Lower lobe of right lung (tissue), 2 donors: ENCODE measurements at regions not wholly inside any gene's neighbourhood (a gene's known extent, or its start where the extent isn't known, plus 50 kb on each side); places are given as distances from the start of the nearest gene placed in this dataset.

Experiments used
- ATAC-seq, 2 donors: fragments of 200-7000 bp; cut with Tn5 transposase; one replicate each; pipeline ENCODE4 v1.9.1; 2020 to 2022; ENCODE audit warnings: mild to moderate bottlenecking in 2 of 2, moderate library complexity in 2 of 2
- DNase-seq: peaks from one replicate; pipeline ENCODE4 v3.0.0-alpha.2; 2020
- H3K27ac ChIP-seq: fragments of 200-600 bp; one replicate; pipeline ENCODE4 v1.8.0; 2022
- H3K27me3 ChIP-seq: fragments of 200-600 bp; one replicate; pipeline ENCODE4 v1.8.0; 2022; ENCODE audit warnings: low read depth
- H3K36me3 ChIP-seq: fragments of 200-600 bp; one replicate; pipeline ENCODE4 v1.8.0; 2022; ENCODE audit warnings: mild to moderate bottlenecking
- H3K4me1 ChIP-seq: fragments of 200-600 bp; one replicate; pipeline ENCODE4 v1.8.0; 2022
- H3K4me3 ChIP-seq: fragments of 200-600 bp; one replicate; pipeline ENCODE4 v1.8.0; 2022; ENCODE audit warnings: mild to moderate bottlenecking
- H3K9me3 ChIP-seq: fragments of 200-600 bp; one replicate; pipeline ENCODE4 v1.8.0; 2022
- CTCF ChIP-seq: fragments of 200-600 bp; IDR thresholded peaks from one replicate; pipeline ENCODE4 v1.8.0; 2022; ENCODE audit warnings: antibody characterized with exemption, mild to moderate bottlenecking
- intact Hi-C: fragments of 100-400 bp; cut with DNase I; formaldehyde crosslinking; loops from one replicate; pipeline ENCODE4 v1.11.0; 2022
- donor health status: DM: no; HTN: yes; CAD: no; lungs with severe emphysema.

GRCh38 chr18:65468881-65469280, 281.9 kb upstream of the CDH7 start:
- intact Hi-C loops = no loop called here
- TF ChIP-seq CTCF = no peak
- Histone ChIP-seq H3K27ac (no peak overlapping the region), H3K27me3 (no peaks in the 10 kb centered on the region), H3K4me3 (no peak overlapping the region), H3K9me3 (no peaks in the 10 kb centered on the region), H3K4me1 (no peaks in the 10 kb centered on the region), H3K36me3 (no peaks in the 10 kb centered on the region)
- ATAC-seq = no peak
- DNase-seq = no peak

GRCh38 chr18:65464361-65464760, 286.5 kb upstream of the CDH7 start:
- Histone ChIP-seq H3K4me1 (no peaks in the 10 kb centered on the region), H3K27me3 (no peaks in the 10 kb centered on the region), H3K27ac (no peak overlapping the region), H3K9me3 (no peaks in the 10 kb centered on the region), H3K36me3 (no peaks in the 10 kb centered on the region), H3K4me3 (no peak overlapping the region)
- ATAC-seq (no peak), DNase-seq (no peak)
- TF ChIP-seq CTCF = no peak
- intact Hi-C loops = no loop called here

- Histone ChIP-seq H3K36me3 (no peaks in the 10 kb centered on the region), H3K27ac (no peak overlapping the region), H3K27me3 (no peaks in the 10 kb centered on the region), H3K4me3 (no peak overlapping the region), H3K9me3 (no peaks in the 10 kb centered on the region), H3K4me1 (no peaks in the 10 kb centered on the region)
- ATAC-seq (no peak), DNase-seq (no peak)
- intact Hi-C loops = no loop called here
- no peak for TF ChIP-seq CTCF
These were observed 291.1 kb upstream of the CDH7 start for GRCh38 chr18:65459741-65460140.

- intact Hi-C loops = no loop called here
- no peak overlapping the region for H3K27ac ChIP-seq
- no peak for DNase-seq
- H3K9me3 ChIP-seq = no peaks in the 10 kb centered on the region
- TF ChIP-seq CTCF = no peak
- H3K4me1 ChIP-seq = no peaks in the 10 kb centered on the region
- no peak for ATAC-seq
- H3K36me3 ChIP-seq = no peaks in the 10 kb centered on the region
- no peaks in the 10 kb centered on the region for H3K27me3 ChIP-seq
- no peak overlapping the region for H3K4me3 ChIP-seq
These were observed 291.9 kb upstream of the CDH7 start for GRCh38 chr18:65458871-65459270.

- no peak for ATAC-seq
- no peak for DNase-seq
- peak; percentile 8 for TF ChIP-seq CTCF
- Histone ChIP-seq H3K27me3 (no peaks in the 10 kb centered on the region), H3K36me3 (no peaks in the 10 kb centered on the region), H3K4me3 (no peak overlapping the region), H3K4me1 (no peaks in the 10 kb centered on the region), H3K27ac (no peak overlapping the region), H3K9me3 (no peaks in the 10 kb centered on the region)
- intact Hi-C loops = no loop called here
These were observed 311.6 kb upstream of the CDH7 start for GRCh38 chr18:65439188-65439587.

- Histone ChIP-seq H3K27ac (no peak overlapping the region), H3K4me3 (no peak overlapping the region), H3K9me3 (no peaks in the 10 kb centered on the region), H3K4me1 (no peaks in the 10 kb centered on the region), H3K27me3 (no peaks in the 10 kb centered on the region), H3K36me3 (no peaks in the 10 kb centered on the region)
- intact Hi-C loops = no loop called here
- ATAC-seq (no peak), DNase-seq (no peak)
- no peak for TF ChIP-seq CTCF
These were observed 314.4 kb upstream of the CDH7 start for GRCh38 chr18:65436430-65436829.
